Choroid plexus epithelial cell (primary cell): ENCODE measurements at regions not wholly inside any gene's neighbourhood (a gene's known extent, or its start where the extent isn't known, plus 50 kb on each side); places are given as distances from the start of the nearest gene placed in this dataset.
"Not testable (repeated sequence)": the region's sequence is repeated elsewhere in the genome, so short reads cannot be mapped to it uniquely, and the experiment has no call there.

ENCODE experiments used
- DNase-seq: peaks from one replicate; pipeline ENCODE4 v3.0.0-alpha.2; 2010; ENCODE audit warnings: low read depth
- H3K4me3 ChIP-seq: 2 replicates; pipeline ENCODE4 v1.5.1; 2011; ENCODE audit warnings: low read depth, mild to moderate bottlenecking, control low read depth, low read length, moderate library complexity
- TF ChIP-seq, protein P1 (sequence below): conservative IDR thresholded peaks from 2 replicates; pipeline ENCODE4 v1.5.1; 2011; ENCODE audit warnings: low read depth, mild to moderate bottlenecking, control low read depth, inconsistent platforms, low read length, moderate library complexity

DNA sequence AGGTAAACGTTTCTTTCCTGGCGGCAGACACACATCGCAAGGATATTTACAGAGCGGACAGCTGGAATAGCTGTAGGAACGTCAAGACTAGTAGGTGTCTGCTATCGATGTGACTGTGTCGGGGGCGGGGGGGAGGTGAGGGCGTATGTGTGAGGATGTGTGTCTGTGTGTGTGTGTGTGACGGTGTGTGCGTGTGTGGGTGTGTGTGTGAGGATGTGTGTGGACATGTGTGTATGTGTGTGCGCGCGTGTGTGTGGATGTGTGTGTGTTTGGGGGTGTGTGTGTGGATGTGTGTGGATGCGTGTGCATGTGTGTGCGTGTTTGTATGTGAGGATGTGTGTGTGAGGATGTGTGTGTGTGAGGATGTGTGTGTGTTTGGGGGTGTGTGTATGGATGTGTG is 55.4 kb downstream of the PNMA6F start:
- not testable (repeated sequence) for DNase-seq, H3K4me3 ChIP-seq

DNA sequence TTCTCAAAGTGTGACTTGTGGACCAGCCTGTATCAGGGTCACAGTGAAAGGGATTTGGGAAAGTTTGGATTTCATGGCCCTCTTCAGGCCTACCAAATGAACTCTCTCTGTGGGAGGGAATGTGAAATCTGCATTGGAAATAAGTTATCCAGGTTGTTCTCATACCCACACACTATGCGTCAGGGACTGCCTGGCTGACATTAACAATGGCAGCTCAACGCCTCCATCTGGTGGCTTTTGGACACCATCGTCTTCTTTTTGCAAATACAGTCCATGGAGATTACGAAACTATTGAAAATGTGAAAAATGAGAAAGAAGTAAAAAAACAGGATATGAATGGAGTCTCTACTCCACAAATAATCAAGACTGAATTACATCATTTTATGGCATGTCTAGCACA is 61.1 kb downstream of the PNMA6F start:
- not testable (repeated sequence) for H3K4me3 ChIP-seq, DNase-seq

- H3K4me3 ChIP-seq, DNase-seq: not testable (repeated sequence)
Observed at GRCh38 chrX:153253239-153253638, 68.3 kb downstream of the PNMA6F start.

DNA sequence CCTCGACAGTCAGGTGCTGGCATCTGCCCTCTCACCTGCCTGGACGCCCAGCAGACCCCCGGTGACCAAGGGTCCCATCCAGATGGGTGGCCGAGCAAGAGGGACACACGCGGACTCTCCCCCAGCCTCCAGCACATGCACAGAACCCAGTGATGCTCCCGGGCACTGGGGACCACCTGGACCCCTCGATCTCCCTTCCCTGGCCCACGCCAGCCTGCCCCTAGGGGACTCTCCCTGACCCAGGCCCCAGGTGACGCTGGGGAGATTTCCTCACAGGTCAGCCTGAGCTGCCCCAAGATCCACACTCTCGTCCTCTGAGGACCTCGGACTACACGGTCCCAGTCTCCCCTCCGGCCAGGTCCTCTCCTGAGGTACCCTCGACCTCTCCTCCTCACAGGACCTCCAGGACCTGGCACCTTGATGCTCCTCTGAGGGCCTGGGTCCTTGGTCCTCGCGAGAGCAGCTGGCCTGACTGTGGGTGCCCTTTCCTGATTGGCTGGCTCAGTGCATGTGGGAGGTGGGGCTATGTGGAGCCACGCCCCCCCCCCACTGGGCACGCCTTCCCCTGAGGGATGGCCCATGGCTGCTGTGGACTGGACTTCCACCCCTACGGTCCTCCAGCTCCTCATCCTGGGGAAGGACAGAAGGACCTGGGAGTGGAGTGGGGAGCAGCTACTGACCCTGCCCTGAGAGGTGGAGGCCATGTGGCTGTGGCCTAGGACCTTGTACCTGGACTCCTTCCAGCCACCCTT is 69.0 kb downstream of the PNMA6F start:
- not testable (repeated sequence) for DNase-seq, H3K4me3 ChIP-seq

DNA sequence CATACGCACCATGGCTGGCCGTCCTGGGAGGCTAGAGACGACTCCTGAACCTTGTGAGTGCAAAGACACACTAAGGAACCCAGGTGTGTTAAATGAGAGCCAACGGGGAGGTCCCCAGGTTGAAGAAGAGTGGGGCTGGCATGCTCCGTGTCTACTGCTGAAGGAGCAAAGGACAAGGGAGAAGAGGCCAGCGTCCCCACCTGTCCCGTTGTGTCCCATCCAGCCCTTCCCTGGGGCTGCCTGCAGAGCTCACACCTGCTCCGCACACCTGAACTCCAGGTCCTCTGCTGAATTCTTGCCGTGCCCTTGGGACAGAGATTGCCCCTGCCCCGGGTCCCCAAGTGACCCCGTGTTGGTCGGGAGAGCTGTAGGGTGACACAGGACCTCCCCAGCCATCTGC is 69.6 kb downstream of the PNMA6F start:
- DNase-seq, H3K4me3 ChIP-seq: not testable (repeated sequence)

DNA sequence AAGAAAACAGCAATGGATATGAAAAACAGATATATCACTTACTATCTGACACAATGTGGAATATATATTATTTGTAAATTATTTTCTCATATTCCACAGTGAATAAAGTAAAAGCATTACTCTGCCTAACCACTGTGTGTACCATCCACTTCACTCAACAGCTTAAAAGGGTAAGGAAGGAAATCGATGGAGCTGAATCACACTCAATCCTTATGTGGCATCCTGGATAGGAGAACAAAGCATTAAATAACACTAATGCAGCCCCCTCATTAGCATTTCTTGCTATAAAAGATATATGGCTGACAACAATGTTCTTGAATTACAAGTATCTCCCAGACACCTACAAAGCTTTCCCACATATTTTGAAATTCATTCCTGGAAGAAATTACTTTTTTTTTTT is 70.8 kb downstream of the PNMA6F start:
- not testable (repeated sequence) for H3K4me3 ChIP-seq, DNase-seq

GRCh38 chrX:153245288-153245731 is 66.2 kb downstream of the MAGEA1 start:
- peak; percentile 20 for DNase-seq
- TF ChIP-seq, protein P1, sequence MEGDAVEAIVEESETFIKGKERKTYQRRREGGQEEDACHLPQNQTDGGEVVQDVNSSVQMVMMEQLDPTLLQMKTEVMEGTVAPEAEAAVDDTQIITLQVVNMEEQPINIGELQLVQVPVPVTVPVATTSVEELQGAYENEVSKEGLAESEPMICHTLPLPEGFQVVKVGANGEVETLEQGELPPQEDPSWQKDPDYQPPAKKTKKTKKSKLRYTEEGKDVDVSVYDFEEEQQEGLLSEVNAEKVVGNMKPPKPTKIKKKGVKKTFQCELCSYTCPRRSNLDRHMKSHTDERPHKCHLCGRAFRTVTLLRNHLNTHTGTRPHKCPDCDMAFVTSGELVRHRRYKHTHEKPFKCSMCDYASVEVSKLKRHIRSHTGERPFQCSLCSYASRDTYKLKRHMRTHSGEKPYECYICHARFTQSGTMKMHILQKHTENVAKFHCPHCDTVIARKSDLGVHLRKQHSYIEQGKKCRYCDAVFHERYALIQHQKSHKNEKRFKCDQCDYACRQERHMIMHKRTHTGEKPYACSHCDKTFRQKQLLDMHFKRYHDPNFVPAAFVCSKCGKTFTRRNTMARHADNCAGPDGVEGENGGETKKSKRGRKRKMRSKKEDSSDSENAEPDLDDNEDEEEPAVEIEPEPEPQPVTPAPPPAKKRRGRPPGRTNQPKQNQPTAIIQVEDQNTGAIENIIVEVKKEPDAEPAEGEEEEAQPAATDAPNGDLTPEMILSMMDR = no peak
- no peak overlapping the region for H3K4me3 ChIP-seq

DNA sequence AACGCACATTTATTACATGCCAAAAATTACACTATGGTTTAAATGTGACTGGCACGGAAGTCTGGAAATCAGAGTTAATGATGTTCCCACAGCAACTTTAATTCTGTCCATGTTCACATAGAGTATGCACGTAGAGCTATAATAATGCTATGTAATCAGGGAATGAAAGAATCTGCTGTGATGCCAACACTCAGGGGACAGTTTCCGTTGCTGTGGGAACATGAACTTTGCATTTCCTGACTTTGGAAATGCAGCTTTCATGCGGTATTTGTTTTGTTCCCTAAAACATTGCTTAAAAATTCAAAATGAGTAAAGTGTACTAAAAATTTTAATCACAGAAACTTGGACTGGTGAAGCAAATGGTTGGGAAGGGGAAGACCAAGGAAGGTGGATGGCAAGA is 65.7 kb downstream of the MAGEA1 start:
- TF ChIP-seq, protein P1 = no peak
- no peak for DNase-seq
- H3K4me3 ChIP-seq = no peak overlapping the region

GRCh38 chrX:153238361-153238760 is 59.3 kb downstream of the MAGEA1 start:
- TF ChIP-seq, protein P1 = no peak
- no peak for DNase-seq
- no peak overlapping the region for H3K4me3 ChIP-seq
